ENCODE measurements at regions not wholly inside any gene's neighbourhood (a gene's known extent, or its start where the extent isn't known, plus 50 kb on each side); places are given as distances from the start of the nearest gene placed in this dataset.

DNA sequence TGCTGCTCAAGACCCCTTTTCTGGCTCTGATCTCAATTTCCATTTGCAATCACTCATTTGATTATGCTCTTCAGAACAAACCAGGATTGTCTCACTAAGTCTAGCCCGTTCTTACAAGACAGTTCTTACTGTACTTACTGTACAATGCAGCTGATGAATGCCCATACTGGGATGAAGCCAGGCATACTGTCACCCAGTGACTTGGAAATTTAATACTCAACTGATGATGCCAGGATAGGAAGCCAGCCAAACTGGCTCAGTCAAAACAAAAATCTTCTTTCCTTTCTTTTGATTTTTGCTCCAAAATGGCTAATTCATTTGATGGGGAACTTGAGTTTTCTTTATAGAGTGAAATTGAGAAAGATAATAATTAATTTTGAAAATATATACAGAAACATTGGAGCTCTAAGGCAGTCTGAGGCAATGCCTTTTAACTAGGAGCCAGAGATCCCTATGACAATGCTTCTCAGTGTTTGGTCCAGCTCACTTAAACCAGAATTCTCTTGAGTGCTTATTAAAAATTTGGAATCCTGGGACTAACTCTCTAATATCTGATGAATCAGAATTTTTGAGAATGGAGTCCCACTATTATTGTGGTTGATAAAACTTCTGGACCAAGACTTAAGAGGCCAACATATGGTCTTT lies 265.6 kb upstream of the THBS1 start:
- intact Hi-C loops (cut with DNase I; ENCODE audit: low total_unique reads): no loop called here
- no peak overlapping the region for H3K4me3 ChIP-seq (ENCODE audit: low read depth, poor library complexity, severe bottlenecking)
- WGBS, 2 donors: 42 to 58% methylated on average over 1 of the region's 1 CpG
- TF ChIP-seq, protein P1, sequence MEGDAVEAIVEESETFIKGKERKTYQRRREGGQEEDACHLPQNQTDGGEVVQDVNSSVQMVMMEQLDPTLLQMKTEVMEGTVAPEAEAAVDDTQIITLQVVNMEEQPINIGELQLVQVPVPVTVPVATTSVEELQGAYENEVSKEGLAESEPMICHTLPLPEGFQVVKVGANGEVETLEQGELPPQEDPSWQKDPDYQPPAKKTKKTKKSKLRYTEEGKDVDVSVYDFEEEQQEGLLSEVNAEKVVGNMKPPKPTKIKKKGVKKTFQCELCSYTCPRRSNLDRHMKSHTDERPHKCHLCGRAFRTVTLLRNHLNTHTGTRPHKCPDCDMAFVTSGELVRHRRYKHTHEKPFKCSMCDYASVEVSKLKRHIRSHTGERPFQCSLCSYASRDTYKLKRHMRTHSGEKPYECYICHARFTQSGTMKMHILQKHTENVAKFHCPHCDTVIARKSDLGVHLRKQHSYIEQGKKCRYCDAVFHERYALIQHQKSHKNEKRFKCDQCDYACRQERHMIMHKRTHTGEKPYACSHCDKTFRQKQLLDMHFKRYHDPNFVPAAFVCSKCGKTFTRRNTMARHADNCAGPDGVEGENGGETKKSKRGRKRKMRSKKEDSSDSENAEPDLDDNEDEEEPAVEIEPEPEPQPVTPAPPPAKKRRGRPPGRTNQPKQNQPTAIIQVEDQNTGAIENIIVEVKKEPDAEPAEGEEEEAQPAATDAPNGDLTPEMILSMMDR (IDR thresholded peaks at IDR 0.05): no peak
- TF ChIP-seq POLR2A (IDR thresholded peaks at IDR 0.05): no peak
- DNase-seq (ENCODE audit: low spot score in 2 of 2): no peak

DNA sequence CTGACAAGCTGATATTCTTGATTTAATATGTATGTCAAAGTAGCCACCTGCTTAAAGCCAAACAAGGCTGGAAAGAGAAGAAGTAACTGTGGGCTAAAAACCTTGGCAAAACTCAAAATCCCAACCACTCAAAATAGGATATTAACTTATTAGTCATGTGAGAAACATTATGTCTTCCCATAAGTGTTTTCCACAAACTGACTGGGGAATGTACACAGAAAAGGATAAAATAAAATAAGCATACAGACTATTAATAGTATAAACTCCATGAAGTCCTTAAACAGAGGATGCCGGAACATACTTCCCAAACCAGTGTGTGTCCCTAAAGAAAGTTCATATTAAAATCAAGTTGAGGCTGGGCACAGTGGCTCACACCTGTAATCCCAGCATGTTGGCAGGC lies 263.7 kb upstream of the THBS1 start:
- no peak overlapping the region for H3K4me3 ChIP-seq (ENCODE audit: low read depth, poor library complexity, severe bottlenecking)
- no peak for TF ChIP-seq POLR2A (IDR thresholded peaks at IDR 0.05)
- TF ChIP-seq, protein P1 (IDR thresholded peaks at IDR 0.05): no peak
- WGBS, 2 donors: 85 to 86% methylated on average over 1 of the region's 1 CpG
- intact Hi-C loops (cut with DNase I; ENCODE audit: low total_unique reads): no loop called here
- DNase-seq (ENCODE audit: low spot score in 2 of 2): no peak

DNA sequence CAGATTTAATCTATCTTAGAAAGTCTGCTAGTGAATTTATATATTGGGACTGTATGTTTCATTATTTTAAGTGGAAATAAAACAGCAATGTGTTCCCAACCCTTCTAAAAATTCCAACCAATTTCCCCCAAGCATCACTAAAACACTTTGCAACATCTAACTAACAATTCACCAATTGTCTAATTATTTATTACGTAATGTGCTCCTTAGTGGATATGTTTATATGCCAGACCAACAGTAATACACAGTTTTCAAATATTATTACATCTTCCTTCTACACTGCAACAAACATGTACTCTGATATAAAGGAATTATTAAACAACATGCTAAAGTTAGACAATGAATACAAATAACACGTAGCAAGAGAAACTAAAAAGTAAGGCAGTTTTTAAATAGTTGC lies 262.6 kb upstream of the THBS1 start:
- no peak overlapping the region for H3K4me3 ChIP-seq (ENCODE audit: low read depth, poor library complexity, severe bottlenecking)
- DNase-seq (ENCODE audit: low spot score in 2 of 2): no peak
- intact Hi-C loops (cut with DNase I; ENCODE audit: low total_unique reads): no loop called here
- TF ChIP-seq POLR2A (IDR thresholded peaks at IDR 0.05): no peak
- TF ChIP-seq, protein P1 (IDR thresholded peaks at IDR 0.05): no peak
- 81 to 82% methylated on average over 2 of the region's 2 CpGs for WGBS, 2 donors

DNA sequence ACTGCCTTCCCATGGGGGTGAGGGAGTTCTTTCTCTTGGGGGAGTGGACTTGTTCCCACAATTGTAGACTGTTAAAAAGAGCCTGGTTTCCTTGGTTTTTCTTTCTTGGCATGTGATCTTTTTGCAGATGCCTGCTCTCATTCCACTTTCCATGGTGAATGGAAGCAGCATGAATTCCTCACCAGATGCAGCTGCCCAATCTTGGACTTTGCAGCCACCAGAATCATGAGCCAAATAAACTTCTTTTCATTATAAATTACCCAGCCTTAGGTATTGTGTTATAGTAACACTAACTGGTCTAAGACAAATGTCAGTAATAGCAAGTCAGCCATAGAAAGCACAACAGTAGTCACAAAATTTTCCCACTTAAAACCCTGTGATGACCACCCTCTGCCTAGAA lies 260.5 kb upstream of the THBS1 start:
- H3K4me3 ChIP-seq (ENCODE audit: low read depth, poor library complexity, severe bottlenecking): no peak overlapping the region
- TF ChIP-seq, protein P1 (IDR thresholded peaks at IDR 0.05): no peak
- TF ChIP-seq POLR2A (IDR thresholded peaks at IDR 0.05): no peak
- no peak for DNase-seq (ENCODE audit: low spot score in 2 of 2)
- intact Hi-C loops (cut with DNase I; ENCODE audit: low total_unique reads): no loop called here

DNA sequence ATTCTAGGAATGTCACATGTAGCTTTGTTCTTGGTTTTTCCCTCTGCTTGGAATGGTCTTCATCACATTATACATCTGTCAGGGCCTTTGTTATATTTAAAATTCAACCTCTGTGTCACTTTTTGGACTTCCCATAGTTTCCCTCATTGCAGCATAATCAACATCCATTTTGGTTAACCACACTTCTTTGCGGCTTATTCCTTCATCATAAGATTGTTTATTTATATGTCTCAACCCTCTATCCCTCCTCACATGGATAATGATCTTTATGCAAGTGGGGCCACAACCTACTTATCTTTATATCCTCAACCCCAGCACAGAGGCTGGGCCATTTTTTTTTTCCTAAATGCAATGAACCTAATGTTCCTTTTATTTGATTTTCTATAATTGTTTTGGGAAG lies 260.0 kb upstream of the THBS1 start:
- intact Hi-C loops (cut with DNase I; ENCODE audit: low total_unique reads): no loop called here

More for the DNA sequence above, 260.0 kb upstream of the THBS1 start:
- no peak overlapping the region for H3K4me3 ChIP-seq (ENCODE audit: low read depth, poor library complexity, severe bottlenecking)
- TF ChIP-seq, protein P1 (IDR thresholded peaks at IDR 0.05): no peak
- no peak for TF ChIP-seq POLR2A (IDR thresholded peaks at IDR 0.05)
- DNase-seq (ENCODE audit: low spot score in 2 of 2): no peak
- 87 to 100% methylated on average over 1 of the region's 1 CpG for WGBS, 2 donors

All from lower leg skin (tissue), 4 donors.